Lung (tissue), 11 donors: ENCODE measurements at regions not wholly inside any gene's neighbourhood (a gene's known extent, or its start where the extent isn't known, plus 50 kb on each side); places are given as distances from the start of the nearest gene placed in this dataset.

ENCODE experiments used
- ATAC-seq: fragments of 200-7000 bp; cut with Tn5 transposase; one replicate; pipeline ENCODE4 v1.9.1; 2020; ENCODE audit warnings: moderate number of reproducible peaks; ENCODE audit not compliant: insufficient read depth, low FRiP score
- DNase-seq, 3 donors: peaks; one replicate each; pipeline ENCODE4 v3.0.0-alpha.2; 2013 to 2017
- H3K27ac ChIP-seq, 2 donors: one replicate each; pipeline ENCODE4 v1.5.1; 2013; ENCODE audit warnings: mild to moderate bottlenecking in 2 of 2, moderate library complexity in 2 of 2, control low read depth in 1 of 2, inconsistent platforms in 1 of 2, low read depth in 1 of 2, low read length in 1 of 2
- H3K27me3 ChIP-seq, 3 donors: one replicate each; pipeline ENCODE4 v1.5.1; 2013; ENCODE audit warnings: low read length in 2 of 3; ENCODE audit not compliant: control insufficient read depth in 3 of 3, insufficient read depth in 3 of 3
- H3K36me3 ChIP-seq, 4 donors: one replicate each; pipeline ENCODE4 v1.5.1; 2013; ENCODE audit warnings: low read length in 4 of 4, mild to moderate bottlenecking in 1 of 4, moderate library complexity in 1 of 4; ENCODE audit not compliant: control insufficient read depth in 4 of 4, insufficient read depth in 4 of 4
- H3K4me1 ChIP-seq, 5 donors: one replicate each; pipeline ENCODE4 v1.5.1; 2013; ENCODE audit warnings: low read length in 5 of 5, mild to moderate bottlenecking in 2 of 5, moderate library complexity in 1 of 5; ENCODE audit not compliant: control insufficient read depth in 5 of 5, insufficient read depth in 5 of 5
- H3K4me3 ChIP-seq: one replicate; pipeline ENCODE4 v1.5.1; 2013; ENCODE audit warnings: mild to moderate bottlenecking, control low read depth, moderate library complexity
- H3K9ac ChIP-seq, 2 donors: one replicate each; pipeline ENCODE4 v1.5.1; 2013; ENCODE audit warnings: low read length in 2 of 2, control low read depth in 1 of 2; ENCODE audit not compliant: insufficient read depth in 1 of 2
- H3K9me3 ChIP-seq, 4 donors: one replicate each; pipeline ENCODE4 v1.5.1; 2013; ENCODE audit warnings: low read length in 3 of 4, mild to moderate bottlenecking in 1 of 4, moderate library complexity in 1 of 4; ENCODE audit not compliant: control insufficient read depth in 4 of 4, insufficient read depth in 3 of 4
- WGBS, 2 donors: extraction: QIAGEN DNeasy Blood & Tissue Kit; methylation state at CpG; one replicate each; pipeline ENCODE4 v1.1.7; 2013; 5-methylcytosine and 5-hydroxymethylcytosine counted together
- TF ChIP-seq, protein P1 (sequence below): IDR thresholded peaks from 2 replicates; pipeline ENCODE4 v1.5.1; 2012; ENCODE audit warnings: mild to moderate bottlenecking; ENCODE audit errors: control extremely low read depth, extremely low read depth
- donor health status: control.
- donor health status: control.
- donor health status: Bipolar disorder and iron deficiency.
- donor health status: healthy.
- donor health status: DM: yes; HTN: yes; CAD: no.

DNA sequence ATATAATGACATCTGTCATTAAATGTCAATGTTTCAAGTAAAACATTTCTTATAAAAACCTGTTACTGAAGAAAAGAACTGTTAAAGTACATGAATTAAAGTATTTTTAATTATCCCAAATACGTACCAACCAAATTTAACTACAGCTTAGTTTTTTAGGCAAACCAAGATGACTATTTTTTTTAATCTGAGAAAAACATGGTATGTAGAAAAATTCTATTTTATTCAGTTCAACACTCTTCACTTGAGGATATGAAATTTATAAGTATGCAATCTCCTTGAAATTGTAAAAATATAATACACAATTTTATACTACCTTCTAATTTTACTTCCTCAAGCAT, 75.3 kb upstream of the IFNE start:
- no peak overlapping the region for H3K9ac ChIP-seq

DNA sequence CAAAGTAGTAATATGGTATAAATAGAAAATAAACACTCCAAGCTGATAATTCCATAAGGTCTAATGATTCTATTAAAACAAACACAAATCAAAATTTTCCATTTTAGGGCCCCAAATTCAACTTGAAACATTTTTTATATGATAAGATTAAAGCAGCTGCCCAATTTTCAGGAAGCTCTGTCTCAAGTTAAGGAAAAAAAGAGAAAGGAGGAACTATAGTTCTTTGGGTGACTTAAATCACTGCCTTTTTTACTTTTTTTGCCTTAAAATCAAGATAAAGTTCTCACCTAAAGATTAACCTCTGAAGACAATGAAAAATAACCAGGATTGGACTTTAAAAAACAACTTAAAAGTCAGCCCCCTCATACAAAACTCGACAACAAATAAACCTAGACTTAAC, 76.0 kb upstream of the IFNE start:
- Histone ChIP-seq H3K4me3 (no peak overlapping the region), H3K9ac (no peak overlapping the region), H3K27me3 (peaks cover 4 to 54% (median 40%) of the 10 kb centered on the region in 3 donors), H3K36me3 (no peaks in the 10 kb centered on the region), H3K9me3 (peaks cover 0 to 3% (median 0%) of the 10 kb centered on the region in 4 donors), H3K27ac (no peak overlapping the region), H3K4me1 (peaks cover 0 to 10% (median 0%) of the 10 kb centered on the region in 5 donors)
- DNase-seq (peak in 1 of 3 donors; percentile 8), ATAC-seq (no peak)
- TF ChIP-seq, protein P1, sequence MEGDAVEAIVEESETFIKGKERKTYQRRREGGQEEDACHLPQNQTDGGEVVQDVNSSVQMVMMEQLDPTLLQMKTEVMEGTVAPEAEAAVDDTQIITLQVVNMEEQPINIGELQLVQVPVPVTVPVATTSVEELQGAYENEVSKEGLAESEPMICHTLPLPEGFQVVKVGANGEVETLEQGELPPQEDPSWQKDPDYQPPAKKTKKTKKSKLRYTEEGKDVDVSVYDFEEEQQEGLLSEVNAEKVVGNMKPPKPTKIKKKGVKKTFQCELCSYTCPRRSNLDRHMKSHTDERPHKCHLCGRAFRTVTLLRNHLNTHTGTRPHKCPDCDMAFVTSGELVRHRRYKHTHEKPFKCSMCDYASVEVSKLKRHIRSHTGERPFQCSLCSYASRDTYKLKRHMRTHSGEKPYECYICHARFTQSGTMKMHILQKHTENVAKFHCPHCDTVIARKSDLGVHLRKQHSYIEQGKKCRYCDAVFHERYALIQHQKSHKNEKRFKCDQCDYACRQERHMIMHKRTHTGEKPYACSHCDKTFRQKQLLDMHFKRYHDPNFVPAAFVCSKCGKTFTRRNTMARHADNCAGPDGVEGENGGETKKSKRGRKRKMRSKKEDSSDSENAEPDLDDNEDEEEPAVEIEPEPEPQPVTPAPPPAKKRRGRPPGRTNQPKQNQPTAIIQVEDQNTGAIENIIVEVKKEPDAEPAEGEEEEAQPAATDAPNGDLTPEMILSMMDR, result no peak
- 45 to 46% methylated on average over 1 of the region's 1 CpG for WGBS, 2 donors

More for the DNA sequence above, 75.3 kb upstream of the IFNE start:
- TF ChIP-seq, protein P1, result no peak
- H3K4me3 ChIP-seq, result no peak overlapping the region
- H3K9me3 ChIP-seq, result peaks cover 0 to 3% (median 0%) of the 10 kb centered on the region in 4 donors
- peaks cover 4 to 54% (median 41%) of the 10 kb centered on the region in 3 donors for H3K27me3 ChIP-seq
- WGBS, 2 donors, result 86 to 92% methylated on average over 1 of the region's 1 CpG
- no peaks in the 10 kb centered on the region for H3K36me3 ChIP-seq
- ATAC-seq (no peak), DNase-seq (peak in 1 of 3 donors; percentile 2)
- H3K27ac ChIP-seq, result no peak overlapping the region
- peaks cover 0 to 10% (median 0%) of the 10 kb centered on the region in 5 donors for H3K4me1 ChIP-seq

DNA sequence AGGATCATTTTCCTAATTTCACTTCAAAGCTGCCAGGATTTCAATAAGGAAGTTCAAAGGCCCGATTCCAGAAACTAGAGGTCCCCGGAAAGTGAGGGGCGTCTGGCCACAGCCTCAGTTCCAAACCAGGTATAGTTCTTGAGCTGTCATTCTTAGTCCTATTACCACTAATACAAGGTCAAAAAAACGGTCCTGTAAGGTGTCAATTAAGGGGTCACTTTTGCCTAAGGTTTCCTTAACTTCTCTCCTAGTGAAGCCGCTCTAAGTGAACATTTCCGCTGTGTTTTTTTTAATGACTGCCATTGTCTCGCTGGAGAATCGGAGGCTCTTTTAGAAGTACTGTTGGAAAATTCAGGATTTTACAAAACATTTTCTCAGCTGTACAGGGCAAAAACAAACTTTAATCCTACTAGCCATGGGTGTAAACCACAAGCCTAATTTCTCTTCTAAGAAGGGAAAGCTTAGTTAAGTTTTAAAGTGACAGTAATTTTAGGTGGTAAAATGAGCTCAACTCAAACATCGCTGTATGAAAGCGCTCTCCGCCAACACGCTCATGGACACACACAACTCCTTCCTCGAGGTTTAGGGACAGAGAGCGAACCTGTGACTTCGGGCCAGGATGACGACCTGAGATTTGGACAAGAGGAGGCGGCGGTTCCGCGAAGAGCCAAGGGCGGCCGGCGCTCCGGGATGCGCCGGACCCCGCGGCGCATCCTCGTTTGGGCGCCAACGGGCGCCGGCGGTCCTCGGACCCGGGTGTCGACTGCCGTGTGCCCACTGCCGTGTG, 76.7 kb upstream of the IFNE start:
- TF ChIP-seq, protein P1, result no peak
- Histone ChIP-seq H3K27ac (no peak overlapping the region), H3K4me1 (peaks cover 0 to 10% (median 0%) of the 10 kb centered on the region in 5 donors), H3K4me3 (peak overlapping the region; percentile 50), H3K9ac (no peak overlapping the region), H3K36me3 (no peaks in the 10 kb centered on the region), H3K9me3 (peaks cover 0 to 3% (median 0%) of the 10 kb centered on the region in 4 donors), H3K27me3 (peaks cover 4 to 57% (median 39%) of the 10 kb centered on the region in 3 donors)
- DNase-seq, result peak in 2 of 3 donors; percentile 14 to 27
- WGBS, 2 donors, result 6 to 8% methylated on average over 32 to 40 of the region's 40 CpGs
- ATAC-seq, result no peak
